HG02981 (cell line): ENCODE measurements at regions not wholly inside any gene's neighbourhood (a gene's known extent, or its start where the extent isn't known, plus 50 kb on each side); places are given as distances from the start of the nearest gene placed in this dataset.

Source experiments
- ATAC-seq: cut with Tn5 transposase; IDR thresholded peaks from one replicate; pipeline ENCODE4 v1.9.1; 2021; ENCODE audit warnings: mild to moderate bottlenecking, moderate library complexity; ENCODE audit not compliant: unreplicated experiment

DNA sequence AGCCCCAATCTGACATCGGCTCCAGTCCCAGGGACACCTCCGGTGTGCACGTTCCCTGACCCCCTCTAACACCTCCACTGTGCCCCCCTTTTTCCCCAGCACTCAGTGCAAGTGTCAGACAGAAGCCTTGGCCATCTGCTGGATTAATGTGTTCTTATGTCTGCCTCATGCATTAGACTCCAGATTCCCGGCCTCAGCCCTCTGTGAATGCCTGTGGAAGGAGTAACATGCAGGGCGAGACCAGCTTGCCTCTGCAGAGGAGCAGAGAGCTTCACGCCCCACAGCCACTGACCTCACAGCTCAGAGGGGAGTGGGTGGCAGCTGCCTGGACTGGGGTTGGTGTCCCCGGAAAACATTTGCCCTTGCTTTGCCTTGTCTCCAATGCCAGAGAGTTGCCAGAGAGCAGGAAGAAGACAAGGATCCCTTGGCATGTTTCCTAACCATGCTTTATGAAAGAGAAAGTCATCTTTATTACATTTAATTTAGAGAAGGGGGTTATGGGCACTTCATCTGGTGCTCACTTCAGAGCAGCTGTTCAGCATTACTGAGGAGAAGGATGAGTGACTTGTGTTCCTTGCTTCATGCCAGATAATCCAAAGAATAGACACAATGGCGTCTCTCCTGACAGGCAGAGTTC lies 91.6 kb upstream of the CXCL12 start:
- no peak for ATAC-seq

DNA sequence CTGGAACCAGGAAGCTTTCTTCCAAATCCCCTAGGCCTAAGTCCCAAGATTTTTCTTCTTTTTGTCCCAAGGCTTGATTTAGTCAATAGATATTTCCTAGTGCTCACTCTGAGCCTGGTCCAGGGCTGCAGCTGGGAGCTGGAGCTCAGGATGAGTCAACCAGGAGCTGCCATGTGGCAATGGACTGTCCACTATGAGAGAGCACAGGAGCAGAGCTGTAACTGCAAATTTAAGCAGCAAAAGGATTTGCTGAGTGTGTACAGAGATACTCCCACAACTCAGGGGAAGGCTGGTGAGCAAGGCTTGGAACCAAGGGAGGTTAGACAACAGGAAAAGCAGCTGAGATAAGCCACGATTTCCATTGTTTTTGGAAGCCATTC lies 92.1 kb upstream of the CXCL12 start:
- ATAC-seq, result no peak

DNA sequence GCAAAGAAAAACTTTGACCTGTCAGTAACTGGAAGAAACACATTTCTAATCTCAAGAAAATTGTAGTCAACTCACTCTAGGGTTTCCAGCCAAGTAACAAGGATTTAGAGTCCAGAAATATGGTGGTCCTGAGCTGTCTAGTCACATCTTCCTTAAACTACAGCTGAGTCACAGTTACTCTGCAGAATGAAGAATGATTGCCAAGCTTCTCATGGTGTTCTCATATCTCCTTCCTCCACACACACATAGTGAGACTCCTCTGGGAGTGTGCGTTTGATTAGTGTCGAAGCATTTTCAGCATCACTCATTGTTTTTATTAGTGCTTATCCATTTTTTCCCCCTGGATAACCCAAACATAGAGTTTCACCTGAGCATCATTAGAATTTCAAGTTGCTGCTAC lies 93.1 kb upstream of the CXCL12 start:
- no peak for ATAC-seq

DNA sequence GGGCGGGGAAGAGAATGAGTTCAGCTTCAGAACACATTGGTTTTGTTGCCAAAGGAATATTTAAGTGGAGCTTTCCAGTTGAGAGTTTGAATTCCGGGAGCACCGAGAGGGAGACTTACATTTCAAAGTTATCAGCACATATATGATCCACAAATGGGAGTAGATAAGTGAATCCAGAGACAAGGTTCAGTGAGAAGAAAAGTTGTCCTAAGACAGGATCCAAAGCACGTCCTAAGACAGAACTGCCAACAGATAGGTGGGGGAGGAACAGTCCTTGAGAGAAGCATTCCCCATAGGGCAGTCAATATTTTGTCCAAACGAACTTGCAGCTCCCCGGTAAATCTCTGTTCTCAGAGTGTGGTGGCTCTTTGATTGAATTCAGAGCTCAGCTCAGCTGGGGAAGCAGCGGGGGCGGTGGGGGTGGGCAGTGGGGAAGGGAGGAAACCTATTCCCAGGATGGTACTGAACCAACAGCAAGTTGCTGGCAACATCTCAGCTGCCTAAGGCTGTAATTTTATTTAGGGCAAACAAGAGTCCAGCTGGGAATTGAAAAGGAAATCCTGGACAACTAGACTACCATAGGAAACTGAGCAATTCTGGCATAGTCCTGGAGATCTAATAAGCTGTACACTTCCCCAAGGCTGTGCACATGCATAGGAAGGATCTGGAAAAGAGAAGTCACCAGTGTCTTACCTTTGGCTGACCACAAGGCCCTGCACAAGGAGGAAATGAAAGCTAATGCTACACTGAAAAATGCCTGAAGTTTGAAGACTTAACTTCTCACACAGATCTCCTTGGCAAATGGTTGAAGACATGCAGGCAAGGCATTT lies 94.2 kb upstream of the CXCL12 start:
- ATAC-seq, result no peak

DNA sequence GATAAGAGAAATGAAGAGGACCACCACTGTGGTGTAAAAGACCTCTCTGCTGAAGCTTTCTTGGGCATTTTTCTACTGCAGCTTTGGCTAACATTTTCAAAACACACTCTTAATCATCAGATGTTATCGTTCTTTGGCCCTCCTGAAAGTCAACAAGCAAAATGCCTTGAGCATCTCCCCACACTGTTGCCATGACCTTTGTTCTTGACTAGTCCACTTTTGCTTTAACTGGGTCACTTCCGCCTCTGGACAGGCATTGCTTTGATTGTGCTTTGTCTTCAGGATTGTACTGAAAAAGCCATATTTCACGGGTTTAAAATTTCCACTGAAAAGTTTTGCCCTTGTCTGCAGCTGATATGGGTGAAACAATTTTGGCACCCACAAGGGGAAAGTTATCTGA lies 107.8 kb upstream of the CXCL12 start:
- no peak for ATAC-seq

DNA sequence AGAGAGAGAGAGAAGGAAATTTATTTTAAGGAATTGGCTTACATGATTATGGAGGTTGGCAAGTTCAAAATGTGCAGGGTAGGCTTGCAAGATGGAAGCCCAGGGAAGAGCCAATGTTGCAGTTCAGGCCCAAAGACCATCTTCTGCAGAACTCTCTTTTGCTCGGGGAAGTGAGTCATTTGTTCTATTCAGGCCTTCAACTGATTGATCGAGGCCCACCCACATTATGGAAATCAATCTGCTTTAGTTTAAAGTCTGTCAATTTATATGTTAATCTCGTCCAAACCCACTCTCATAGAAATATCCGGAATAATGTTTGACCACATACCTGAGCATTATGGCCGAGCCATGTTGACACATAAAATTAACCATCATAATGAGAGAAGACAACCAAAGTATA lies 113.3 kb upstream of the CXCL12 start:
- no peak for ATAC-seq

DNA sequence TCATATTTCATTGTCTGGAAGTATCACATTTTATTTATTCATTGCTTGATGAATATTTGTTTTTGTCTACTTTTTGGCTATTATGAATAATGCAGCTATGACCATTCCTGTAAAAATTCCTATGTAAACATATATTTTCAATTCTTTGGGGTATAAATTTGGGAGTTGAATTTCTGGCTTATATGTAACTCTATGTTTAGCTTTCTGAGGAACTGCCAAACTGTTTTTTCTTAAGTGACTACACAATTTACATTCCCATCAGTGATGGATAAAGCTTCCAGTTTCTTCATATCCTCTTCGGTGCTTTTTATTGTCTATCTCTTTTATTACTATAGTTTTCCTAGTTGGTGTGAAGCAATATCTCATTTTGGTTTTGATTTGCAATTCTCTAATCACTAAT lies 115.6 kb upstream of the CXCL12 start:
- no peak for ATAC-seq

DNA sequence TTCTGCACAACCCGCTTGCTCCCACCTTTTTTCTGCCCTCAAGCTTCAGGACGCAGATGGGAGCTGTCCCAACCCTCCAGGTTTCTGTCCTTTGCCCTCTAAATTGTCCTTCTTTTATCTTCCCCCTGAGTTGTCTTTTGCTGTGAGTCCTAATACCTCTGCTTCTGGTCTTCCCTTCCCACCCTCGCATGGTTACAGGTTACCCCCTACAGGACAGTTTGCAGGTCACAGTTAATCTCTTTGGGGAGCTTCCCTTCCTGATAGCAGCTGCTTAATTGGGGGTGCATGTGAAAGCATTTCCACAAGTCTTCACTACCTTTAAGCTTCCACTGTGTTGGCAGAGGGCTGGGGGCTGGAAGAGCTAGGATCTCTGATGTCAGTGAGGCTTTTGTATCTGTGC lies 121.5 kb upstream of the CXCL12 start:
- ATAC-seq, result no peak

DNA sequence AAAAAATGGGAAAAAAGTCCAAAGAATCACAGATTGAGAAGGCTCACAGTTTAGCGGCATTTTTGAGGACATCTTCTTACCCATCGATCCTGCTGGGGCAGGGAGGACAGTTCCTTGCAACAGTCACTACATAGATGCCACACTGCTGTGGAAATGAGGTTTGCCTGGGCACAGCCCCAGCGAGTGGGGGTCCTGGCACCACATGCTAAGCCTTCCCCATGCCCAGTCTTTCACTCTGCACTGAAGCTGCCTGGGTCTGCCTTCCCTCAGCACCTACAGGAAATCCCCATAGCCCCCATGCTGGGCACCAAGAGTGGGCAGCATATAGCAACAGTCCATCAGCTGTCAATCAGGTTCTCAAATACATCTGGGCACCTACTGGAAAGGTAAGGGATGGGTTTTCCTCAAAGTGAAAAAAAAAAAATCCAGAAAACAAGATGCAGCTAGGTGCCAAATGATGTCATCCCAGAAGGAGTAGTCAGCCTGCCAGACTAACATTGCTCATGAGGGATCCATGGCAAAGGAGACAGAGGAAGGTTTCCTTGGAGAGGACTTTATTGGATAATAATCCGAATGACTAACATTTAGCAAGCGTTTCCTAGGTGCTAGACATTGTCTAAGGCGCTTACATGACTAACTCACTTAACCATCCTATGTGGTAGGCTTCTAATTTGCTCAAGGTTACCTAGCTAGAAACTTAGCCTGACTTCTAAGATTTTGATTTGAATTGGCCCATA lies 125.7 kb upstream of the CXCL12 start:
- ATAC-seq, result no peak

DNA sequence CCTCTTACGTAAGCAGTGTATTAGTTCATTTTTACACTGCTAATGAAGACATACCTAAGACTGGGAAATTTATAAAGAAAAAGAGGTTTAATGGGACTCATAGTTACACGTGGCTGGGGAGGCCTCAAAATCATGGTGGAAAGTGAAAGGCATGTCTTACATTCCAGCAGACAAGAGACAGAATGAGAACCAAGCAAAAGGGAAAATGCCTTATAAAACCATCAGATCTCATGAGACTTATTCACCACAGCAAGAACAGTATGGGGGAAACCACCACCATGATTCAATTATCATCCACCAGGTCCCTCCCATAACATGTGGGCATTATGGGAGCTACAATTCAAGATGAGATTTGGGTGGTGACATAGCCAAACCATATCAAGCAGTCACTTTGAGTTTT lies 126.3 kb upstream of the CXCL12 start:
- ATAC-seq, result no peak

DNA sequence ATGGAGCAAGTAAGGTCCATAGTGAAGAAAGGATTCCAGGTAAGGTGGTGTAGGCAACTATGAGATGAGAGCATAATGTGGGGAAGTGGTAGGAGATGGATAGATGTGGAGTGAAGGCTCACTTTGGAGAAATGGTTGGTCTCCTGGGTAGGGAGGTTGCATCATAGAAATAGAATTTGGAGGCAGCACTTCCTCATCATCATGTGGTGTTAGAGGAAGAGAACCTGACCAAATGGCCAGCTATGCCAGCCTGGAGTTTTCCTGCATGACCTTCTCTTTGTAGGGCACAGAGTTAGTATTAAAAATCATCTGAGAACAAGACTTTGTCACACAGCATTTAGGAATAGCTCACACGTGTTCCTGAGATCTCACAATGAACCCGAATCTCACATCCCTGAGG lies 126.7 kb upstream of the CXCL12 start:
- ATAC-seq, result no peak

DNA sequence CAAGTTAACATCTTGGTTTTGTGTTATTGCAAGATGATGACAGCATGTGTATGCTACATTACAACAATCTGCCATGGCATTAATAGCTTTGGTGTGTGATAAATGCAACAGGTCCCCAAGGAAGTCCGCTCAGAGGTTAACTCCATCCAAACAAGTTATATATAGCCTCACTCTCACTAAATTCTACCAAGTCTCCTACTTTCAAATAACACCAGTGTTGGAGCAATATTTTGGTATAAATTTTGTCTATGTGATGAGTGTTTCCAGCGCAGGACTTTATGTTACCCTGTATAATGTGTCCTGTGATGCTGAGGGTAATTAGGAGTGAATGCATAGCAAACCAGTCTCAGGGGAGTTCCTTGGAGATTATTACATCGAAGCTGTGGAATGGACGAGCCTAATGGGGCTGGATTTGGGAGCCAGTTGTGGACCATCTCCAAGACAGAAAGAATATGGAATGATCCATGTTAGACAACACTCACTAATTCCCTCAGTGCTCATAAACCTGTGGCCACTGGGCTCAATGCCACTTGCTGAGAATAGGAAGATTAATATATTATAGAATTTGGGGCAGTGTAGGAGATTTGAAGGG lies 127.6 kb upstream of the CXCL12 start:
- ATAC-seq, result no peak

DNA sequence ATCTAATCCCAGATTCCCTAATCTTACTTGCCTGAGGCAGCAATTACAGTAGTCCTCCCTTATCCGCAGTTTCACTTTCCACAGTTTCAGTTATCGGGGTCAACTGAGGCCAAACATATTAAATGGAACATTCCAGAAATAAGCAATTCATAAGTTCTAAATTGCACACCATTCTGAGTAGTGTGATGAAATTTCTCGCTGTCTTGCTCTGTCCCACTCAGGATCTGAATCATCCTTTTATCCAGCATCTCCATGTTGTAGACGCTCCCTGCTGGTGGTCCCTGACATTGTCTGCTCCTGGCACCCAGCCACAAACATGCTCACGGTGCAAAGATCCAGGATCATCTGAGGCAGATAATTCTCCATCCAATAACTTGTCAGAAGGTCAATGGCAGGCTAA lies 128.7 kb upstream of the CXCL12 start:
- ATAC-seq, result no peak

DNA sequence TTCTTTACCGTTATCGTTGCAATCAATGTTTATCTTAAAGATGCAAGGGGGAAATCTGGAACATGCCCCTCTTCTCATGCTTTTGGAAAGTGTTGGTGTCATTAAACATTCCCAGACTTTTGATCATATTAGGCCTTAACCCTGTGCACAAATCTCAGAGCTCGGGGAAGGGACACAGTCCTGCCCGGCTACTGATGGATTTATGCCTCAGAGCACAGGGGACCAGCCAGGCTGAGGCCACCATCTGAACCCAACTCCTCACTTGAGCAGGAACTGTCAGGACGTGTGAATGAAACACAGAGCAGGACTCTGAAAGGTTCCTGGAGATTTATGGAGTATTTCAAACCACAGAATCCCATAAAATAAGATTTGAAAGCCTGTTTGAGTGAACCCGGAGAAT lies 132.0 kb upstream of the CXCL12 start:
- ATAC-seq, result no peak

DNA sequence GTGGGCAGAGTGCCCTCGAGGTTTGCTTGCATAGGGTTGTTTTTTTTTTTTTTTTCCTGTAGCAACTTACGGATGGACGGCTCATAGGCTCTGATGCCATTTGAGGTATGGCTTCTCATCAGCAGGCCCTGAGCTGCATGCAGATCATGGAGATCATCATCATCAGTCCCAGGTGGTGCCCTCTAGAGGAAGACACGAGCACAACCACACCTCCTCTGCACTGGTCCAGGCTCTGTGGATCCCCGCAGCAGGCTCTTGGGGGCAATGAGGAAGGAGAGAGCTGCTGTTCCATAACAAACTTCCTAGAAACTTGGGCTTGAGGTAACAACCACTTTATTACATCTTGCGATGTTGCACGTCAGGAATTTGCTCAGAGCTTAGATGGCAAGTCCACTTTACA lies 132.7 kb upstream of the CXCL12 start:
- no peak for ATAC-seq

DNA sequence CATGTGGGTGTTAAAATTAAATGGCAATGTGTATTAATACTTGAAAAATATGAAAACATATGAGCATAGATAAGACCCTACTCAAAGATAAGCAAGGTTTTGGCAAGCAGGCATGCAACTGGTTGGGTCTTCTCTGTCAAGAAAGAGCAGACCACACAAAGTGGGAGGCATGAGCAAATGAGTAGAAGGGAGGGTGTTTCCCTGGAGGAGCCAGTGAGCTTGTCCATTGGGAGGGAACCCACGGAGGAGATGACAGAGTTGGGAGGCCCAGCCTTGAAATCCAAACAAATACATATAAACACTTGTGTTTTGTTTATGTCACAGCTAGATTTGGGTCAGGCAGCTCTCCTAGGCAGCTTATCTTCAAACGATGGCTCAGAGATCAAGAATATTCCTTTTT lies 134.5 kb upstream of the CXCL12 start:
- no peak for ATAC-seq

DNA sequence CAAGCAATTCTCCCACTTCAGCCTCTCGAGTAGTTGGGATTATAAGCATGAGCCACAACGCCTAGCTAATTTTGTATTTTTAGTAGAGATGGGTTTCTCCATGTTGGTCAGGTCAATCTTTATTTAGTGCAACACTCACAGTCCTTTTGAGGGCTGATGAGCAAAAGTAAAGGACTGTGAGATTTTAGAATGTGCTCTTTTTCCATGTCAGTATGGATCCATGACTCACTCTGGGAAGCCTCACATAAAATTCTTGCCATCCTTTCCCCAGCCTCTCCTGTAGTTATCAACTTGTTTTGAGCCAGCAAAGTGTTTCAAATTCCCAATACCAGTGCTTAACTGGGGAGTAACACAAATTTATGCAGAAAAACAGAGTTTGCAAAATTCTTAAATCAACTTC lies 135.8 kb upstream of the CXCL12 start:
- ATAC-seq, result no peak

DNA sequence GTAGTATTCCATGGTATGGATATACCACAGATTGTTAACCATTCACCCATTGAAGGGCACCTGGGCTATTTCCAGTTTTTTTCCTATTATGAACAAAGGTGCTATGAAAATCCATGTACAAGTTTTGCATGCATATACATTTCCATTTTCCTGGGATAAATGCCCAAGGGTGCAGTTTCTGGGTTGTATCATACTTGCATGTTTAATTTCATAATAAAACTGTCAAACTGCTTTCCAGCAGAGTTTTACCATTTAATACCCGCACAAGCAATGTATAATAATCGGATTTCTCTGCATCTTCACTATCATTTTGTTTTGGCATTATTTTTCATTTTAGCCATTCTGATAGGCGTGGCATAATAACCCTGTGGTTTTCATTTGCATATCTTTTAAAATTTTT lies 154.3 kb upstream of the CXCL12 start:
- no peak for ATAC-seq

DNA sequence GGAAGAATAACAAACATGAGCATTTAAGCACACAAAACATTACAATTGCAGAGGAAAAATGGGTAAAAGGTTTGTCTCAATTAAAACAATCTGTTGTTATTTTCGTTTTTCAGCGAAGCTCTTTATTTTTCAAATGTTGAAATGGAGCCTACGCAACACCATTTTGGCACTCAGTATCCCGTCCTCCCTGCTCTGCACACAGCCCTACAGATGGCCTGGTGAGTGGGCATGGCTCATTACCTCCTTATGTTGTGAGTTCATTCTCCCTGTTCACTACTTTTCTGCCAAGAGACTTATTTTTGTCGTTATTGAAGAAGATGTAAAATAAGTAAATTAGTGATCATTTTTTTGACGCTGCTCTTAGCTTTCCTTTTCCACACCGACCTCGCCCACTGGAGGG lies 167.8 kb upstream of the CXCL12 start:
- ATAC-seq, result no peak

DNA sequence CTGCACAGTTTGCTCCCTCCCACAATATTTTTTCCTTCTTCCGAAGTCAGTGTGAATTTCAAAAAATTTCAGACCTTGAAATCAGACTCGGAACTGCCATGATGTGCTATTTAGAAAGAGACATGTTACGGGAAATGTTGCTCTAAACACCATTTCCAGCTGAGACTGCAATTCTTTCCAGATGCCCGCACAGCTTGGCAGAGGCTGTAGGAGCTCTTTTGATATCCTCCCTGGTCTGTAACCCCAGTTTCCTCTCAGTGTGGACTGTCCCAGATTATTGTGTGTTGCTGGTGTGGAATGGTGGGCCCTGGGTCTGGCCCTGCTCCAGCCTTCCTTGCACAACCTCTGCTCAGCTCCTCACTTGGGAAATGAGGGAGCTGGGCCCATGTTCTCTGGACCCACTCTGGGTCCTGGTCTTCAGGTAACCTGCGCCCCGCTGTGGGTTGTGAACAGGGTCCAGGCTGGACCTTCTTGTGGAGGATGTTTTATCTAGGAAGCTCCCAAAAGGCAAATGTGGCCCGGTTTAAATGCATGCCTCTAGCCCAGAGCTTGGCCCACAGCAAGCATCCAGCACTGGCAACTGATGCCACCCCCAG lies 172.8 kb upstream of the CXCL12 start:
- no peak for ATAC-seq

DNA sequence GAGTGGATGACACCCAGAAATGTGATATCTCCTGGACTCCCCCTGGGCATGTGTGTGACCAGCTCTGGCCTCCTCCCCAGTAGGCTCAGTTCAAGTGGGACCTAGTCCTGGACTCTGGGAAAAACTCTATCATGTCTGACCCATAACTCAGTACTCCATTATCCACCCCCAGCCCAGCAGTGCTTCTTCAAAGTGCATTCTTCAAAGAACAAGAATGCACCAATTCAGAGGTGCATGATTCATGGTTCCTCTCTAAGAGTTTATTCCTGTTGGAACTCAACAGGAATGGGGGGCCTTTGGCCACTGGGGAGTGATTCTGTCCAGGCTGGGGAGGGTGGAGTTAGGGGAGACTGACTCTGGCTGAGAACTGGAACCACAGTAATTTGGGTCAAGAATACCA lies 173.6 kb upstream of the CXCL12 start:
- ATAC-seq, result no peak
